CD4-positive, CD25-positive, alpha-beta regulatory T cell (primary cell): ENCODE measurements at regions not wholly inside any gene's neighbourhood (a gene's known extent, or its start where the extent isn't known, plus 50 kb on each side); places are given as distances from the start of the nearest gene placed in this dataset.
A peak's percentile ranks its signal among the peaks of the same experiment; 100 is the strongest.

Source experiments
- ATAC-seq, 2 donors: fragments of 150-1000 bp; cut with Tn5 transposase; one replicate each; pipeline ENCODE4 v1.10.0; 2021; ENCODE audit warnings: low read depth in 2 of 2, moderate number of reproducible peaks in 2 of 2, moderate library complexity in 1 of 2
- DNase-seq, 3 donors: peaks; one replicate each; pipeline versions ENCODE4 v3.0.0 to v3.0.0-alpha.2; 2012 to 2022; ENCODE audit warnings: mixed read lengths in 1 of 3
- H3K27ac ChIP-seq: one replicate; pipeline ENCODE4 v1.7.0; 2013; ENCODE audit warnings: mild to moderate bottlenecking, low read length; ENCODE audit not compliant: insufficient read depth, poor library complexity, severe bottlenecking
- H3K27me3 ChIP-seq: one replicate; pipeline ENCODE4 v1.7.0; 2013; ENCODE audit warnings: low read length; ENCODE audit not compliant: control insufficient read depth, insufficient read depth
- H3K36me3 ChIP-seq: one replicate; pipeline ENCODE4 v1.7.0; 2013; ENCODE audit warnings: mild to moderate bottlenecking, low read length, moderate library complexity; ENCODE audit not compliant: control insufficient read depth, insufficient read depth
- H3K4me1 ChIP-seq: 2 replicates; pipeline ENCODE4 v1.7.0; 2013; ENCODE audit warnings: mild to moderate bottlenecking, low read length; ENCODE audit not compliant: insufficient read depth, control insufficient read depth, poor library complexity, severe bottlenecking
- H3K4me3 ChIP-seq: one replicate; pipeline ENCODE4 v1.7.0; 2013; ENCODE audit warnings: low read depth, mild to moderate bottlenecking, low read length, moderate library complexity
- H3K9me3 ChIP-seq, 2 experiments: 1 replicate in 1 of 2; 2 replicates in 1 of 2; pipeline ENCODE4 v1.7.0; 2013; ENCODE audit warnings: low read length in 2 of 2, mild to moderate bottlenecking in 1 of 2, moderate library complexity in 1 of 2; ENCODE audit not compliant: control insufficient read depth in 2 of 2
- H3K27ac Mint-ChIP-seq, 3 donors: one replicate each; pipeline ENCODE4 v1.8.0; 2020 to 2022; ENCODE audit warnings: mild to moderate bottlenecking in 3 of 3, mixed read lengths in 3 of 3, moderate library complexity in 2 of 3
- H3K27me3 Mint-ChIP-seq: one replicate; pipeline ENCODE4 v1.8.0; 2022; ENCODE audit warnings: mild to moderate bottlenecking, mixed read lengths
- H3K36me3 Mint-ChIP-seq: one replicate; pipeline ENCODE4 v1.8.0; 2020; ENCODE audit warnings: mixed read lengths
- H3K4me1 Mint-ChIP-seq, 4 donors: one replicate each; pipeline ENCODE4 v1.8.0; 2020 to 2022; ENCODE audit warnings: mixed read lengths in 4 of 4, mild to moderate bottlenecking in 1 of 4
- H3K4me3 Mint-ChIP-seq, 4 donors: one replicate each; pipeline ENCODE4 v1.8.0; 2020 to 2022; ENCODE audit warnings: mild to moderate bottlenecking in 4 of 4, mixed read lengths in 4 of 4, moderate library complexity in 3 of 4
- H3K9me3 Mint-ChIP-seq, 7 donors: one replicate each; pipeline ENCODE4 v1.8.0; 2020 to 2022; ENCODE audit warnings: mixed read lengths in 7 of 7, mild to moderate bottlenecking in 3 of 7, moderate library complexity in 2 of 7

DNA sequence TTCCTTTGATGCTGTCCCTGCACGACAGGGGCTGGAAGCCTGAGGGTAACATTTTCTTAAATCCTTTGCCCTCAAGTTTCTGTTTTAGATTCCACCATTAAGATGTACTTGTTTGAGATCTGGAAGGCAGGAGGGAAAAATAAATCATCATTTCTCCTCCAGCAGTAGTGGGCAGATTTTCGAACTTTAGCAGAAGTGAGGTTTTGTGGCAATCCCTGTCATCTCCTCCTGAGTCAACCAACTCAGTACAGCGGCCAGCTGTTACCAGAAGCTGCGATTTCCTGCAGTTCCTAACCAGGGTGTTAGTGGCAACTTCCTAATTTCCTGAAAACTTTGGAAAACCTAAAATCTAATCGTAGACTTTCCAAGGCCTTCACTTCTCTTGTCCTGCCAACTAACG, 517.2 kb upstream of the ACVR2A start:
- peaks cover 6% of the 10 kb centered on the region for H3K4me1 ChIP-seq
- H3K4me3 ChIP-seq, result peak overlapping the region; percentile 20
- H3K36me3 ChIP-seq, result no peaks in the 10 kb centered on the region
- peaks cover 5 to 6% (median 6%) of the 10 kb centered on the region in 4 donors for H3K4me1 Mint-ChIP-seq
- ATAC-seq (no peak), DNase-seq (no peak)
- peak overlapping the region; percentile 11 for H3K27ac ChIP-seq
- H3K36me3 Mint-ChIP-seq, result no peaks in the 10 kb centered on the region
- H3K27me3 ChIP-seq, result no peaks in the 10 kb centered on the region
- no peak overlapping the region for H3K4me3 Mint-ChIP-seq
- H3K27ac Mint-ChIP-seq, result peak overlapping the region in 2 of 3 donors; percentile 5 to 76
- no peaks in the 10 kb centered on the region for H3K27me3 Mint-ChIP-seq
- peaks cover 0 to 5% (median 0%) of the 10 kb centered on the region in 7 donors for H3K9me3 Mint-ChIP-seq
- no peaks in the 10 kb centered on the region for H3K9me3 ChIP-seq

DNA sequence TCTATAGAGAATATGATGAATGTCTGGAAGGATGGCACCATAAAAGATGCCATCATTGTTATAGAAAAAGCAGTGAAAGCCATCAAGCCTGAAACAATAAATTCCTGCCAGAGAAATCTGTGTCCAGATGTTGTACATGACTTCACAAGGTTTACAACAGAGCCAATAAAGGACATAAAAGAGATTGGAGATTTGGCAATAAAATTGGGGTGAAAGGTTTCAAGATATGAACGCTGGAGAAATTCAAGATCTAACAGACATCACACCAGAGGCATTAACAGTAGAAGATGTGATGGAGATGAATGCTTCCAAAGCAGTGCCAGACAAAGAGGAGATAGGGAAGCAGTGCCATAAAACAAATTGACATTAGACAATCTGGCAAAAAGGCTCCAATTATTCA, 518.8 kb upstream of the ACVR2A start:
- Histone ChIP-seq H3K4me1 (no peaks in the 10 kb centered on the region), H3K36me3 (no peaks in the 10 kb centered on the region), H3K9me3 (peaks cover 2 to 6% of the 10 kb centered on the region in 2 experiments), H3K4me3 (no peak overlapping the region), H3K27ac (no peak overlapping the region), H3K27me3 (no peaks in the 10 kb centered on the region)
- H3K36me3 Mint-ChIP-seq, result no peaks in the 10 kb centered on the region
- peaks cover 0 to 11% (median 8%) of the 10 kb centered on the region in 7 donors for H3K9me3 Mint-ChIP-seq
- peaks cover 3 to 6% (median 5%) of the 10 kb centered on the region in 4 donors for H3K4me1 Mint-ChIP-seq
- no peak for ATAC-seq
- no peak overlapping the region for H3K27ac Mint-ChIP-seq
- H3K4me3 Mint-ChIP-seq, result no peak overlapping the region
- H3K27me3 Mint-ChIP-seq, result no peaks in the 10 kb centered on the region
- DNase-seq, result no peak

DNA sequence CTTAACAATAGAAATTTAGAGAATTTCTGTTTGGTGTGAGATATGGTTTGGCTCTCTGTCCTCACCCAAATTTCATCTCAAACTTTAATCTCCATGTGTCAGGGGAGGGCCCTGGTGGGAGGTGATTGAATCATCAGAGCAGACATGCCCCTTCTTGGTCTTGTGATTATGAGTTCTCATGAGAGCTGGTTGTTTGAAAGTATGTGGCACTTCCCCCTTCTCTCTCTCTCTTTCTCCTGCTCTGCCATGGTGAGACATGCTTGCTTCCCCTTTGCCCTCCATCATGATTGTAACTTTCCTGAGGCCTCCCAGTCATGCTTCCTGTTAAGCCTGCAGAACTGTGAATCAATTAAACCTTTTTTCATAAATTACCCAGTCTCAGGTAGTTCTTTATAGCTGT, 524.7 kb upstream of the ACVR2A start:
- peaks cover 1 to 34% (median 8%) of the 10 kb centered on the region in 7 donors for H3K9me3 Mint-ChIP-seq
- Histone ChIP-seq H3K4me1 (no peaks in the 10 kb centered on the region), H3K4me3 (no peak overlapping the region), H3K9me3 (peaks cover 2 to 20% of the 10 kb centered on the region in 2 experiments), H3K36me3 (no peaks in the 10 kb centered on the region), H3K27ac (no peak overlapping the region), H3K27me3 (no peaks in the 10 kb centered on the region)
- no peaks in the 10 kb centered on the region for H3K4me1 Mint-ChIP-seq
- H3K27ac Mint-ChIP-seq, result peak overlapping the region in 1 of 3 donors; percentile 49
- H3K27me3 Mint-ChIP-seq, result no peaks in the 10 kb centered on the region
- no peak for ATAC-seq
- peaks cover 6% of the 10 kb centered on the region for H3K36me3 Mint-ChIP-seq
- no peak for DNase-seq
- no peak overlapping the region for H3K4me3 Mint-ChIP-seq

DNA sequence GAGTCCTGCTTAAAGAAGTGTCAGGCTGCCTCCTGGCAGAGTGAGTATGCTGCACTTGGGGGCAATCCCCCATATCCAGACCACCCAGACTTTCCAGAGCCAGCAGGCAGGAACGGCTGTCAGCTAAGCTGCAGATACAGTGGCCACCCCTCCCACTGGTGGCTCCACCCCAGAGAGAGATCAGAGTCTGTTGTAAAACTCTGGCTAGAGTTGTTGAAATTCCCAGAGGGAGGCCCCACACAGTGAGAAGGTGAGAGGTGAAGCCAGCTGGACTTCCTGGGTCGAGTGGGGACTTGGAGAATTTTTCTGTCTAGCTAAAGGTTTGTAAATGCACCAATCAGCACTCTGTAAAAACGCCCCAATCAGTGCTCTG, 533.8 kb upstream of the ACVR2A start:
- peaks cover 3% of the 10 kb centered on the region for H3K4me1 ChIP-seq
- H3K27ac ChIP-seq, result no peak overlapping the region
- Mint-ChIP-seq H3K9me3 (peaks cover 0 to 3% (median 0%) of the 10 kb centered on the region in 7 donors), H3K27ac (no peak overlapping the region), H3K27me3 (no peaks in the 10 kb centered on the region), H3K36me3 (no peaks in the 10 kb centered on the region), H3K4me1 (peaks cover 0 to 3% (median 0%) of the 10 kb centered on the region in 4 donors), H3K4me3 (no peak overlapping the region)
- ATAC-seq (no peak), DNase-seq (no peak)
- no peaks in the 10 kb centered on the region for H3K36me3 ChIP-seq
- no peaks in the 10 kb centered on the region for H3K27me3 ChIP-seq
- H3K9me3 ChIP-seq, result no peaks in the 10 kb centered on the region
- H3K4me3 ChIP-seq, result no peak overlapping the region

DNA sequence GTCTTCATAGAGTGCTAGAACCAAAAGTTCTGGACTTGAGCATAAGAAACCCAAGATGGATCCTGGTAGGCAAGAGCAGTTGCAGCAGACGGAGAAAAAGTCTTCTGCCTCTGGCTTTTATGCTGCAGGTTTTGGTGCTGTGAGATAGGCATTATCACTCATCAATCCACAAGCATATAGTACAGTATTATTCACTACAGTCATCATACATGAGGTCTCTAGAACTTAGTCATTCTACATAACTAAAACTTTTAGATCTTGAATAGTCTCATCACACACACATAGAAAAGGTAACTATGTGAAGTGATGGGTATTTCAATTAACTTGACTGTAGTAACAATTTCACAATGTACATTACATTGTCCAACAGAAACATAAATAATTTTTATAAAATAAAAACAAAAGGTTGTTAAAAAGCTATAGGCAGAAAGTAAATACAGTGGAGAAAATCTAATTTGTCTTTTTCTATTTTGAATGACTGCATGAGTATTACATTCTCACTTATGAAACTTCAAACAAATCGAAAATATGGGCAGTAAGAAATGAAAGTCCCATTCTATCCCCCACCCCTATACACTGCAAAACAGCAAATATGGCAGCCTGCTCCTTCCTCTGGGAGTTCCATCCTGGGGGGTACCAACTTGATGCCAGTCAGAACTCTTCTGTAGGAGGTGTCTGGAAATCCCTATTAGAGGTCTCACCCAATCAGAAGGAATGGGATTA, 534.3 kb upstream of the ACVR2A start:
- Mint-ChIP-seq H3K36me3 (no peaks in the 10 kb centered on the region), H3K27me3 (no peaks in the 10 kb centered on the region), H3K4me1 (peaks cover 0 to 3% (median 0%) of the 10 kb centered on the region in 4 donors), H3K4me3 (no peak overlapping the region), H3K27ac (no peak overlapping the region), H3K9me3 (peaks cover 0 to 3% (median 0%) of the 10 kb centered on the region in 7 donors)
- H3K27me3 ChIP-seq, result no peaks in the 10 kb centered on the region
- H3K36me3 ChIP-seq, result no peaks in the 10 kb centered on the region
- peaks cover 3% of the 10 kb centered on the region for H3K4me1 ChIP-seq
- DNase-seq (no peak), ATAC-seq (no peak)
- H3K27ac ChIP-seq, result no peak overlapping the region
- H3K9me3 ChIP-seq, result no peaks in the 10 kb centered on the region
- H3K4me3 ChIP-seq, result no peak overlapping the region

DNA sequence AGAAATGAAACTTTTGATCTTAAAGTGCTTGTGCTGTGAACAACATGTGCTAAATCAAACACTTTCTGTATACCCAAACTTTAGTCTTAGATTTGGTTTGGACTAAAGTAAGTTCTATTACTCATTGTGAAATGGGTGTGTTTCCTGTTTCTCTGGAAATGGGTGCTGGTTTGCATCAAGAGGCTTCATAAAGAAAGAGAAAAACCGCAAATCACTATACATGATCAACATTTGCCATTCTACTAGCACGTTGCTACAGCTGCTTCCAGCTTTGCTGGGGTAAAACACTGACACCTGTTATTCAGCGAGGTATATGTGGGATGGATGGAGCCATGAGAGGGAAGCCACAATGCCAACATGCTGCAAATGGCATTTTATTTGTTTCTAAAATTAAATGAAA, 547.0 kb upstream of the ACVR2A start:
- Histone ChIP-seq H3K4me3 (peak overlapping the region; percentile 49), H3K27me3 (no peaks in the 10 kb centered on the region), H3K36me3 (no peaks in the 10 kb centered on the region), H3K9me3 (no peaks in the 10 kb centered on the region), H3K27ac (no peak overlapping the region), H3K4me1 (peaks cover 31% of the 10 kb centered on the region)
- Mint-ChIP-seq H3K4me1 (peaks cover 9 to 58% (median 37%) of the 10 kb centered on the region in 4 donors), H3K27ac (peak overlapping the region; percentile 80 to 98 (median 83)), H3K36me3 (no peaks in the 10 kb centered on the region), H3K9me3 (peaks cover 0 to 7% (median 4%) of the 10 kb centered on the region in 7 donors), H3K4me3 (peak overlapping the region; percentile 24 to 69 (median 57)), H3K27me3 (no peaks in the 10 kb centered on the region)
- ATAC-seq, result peak; percentile 67 to 74
- peak in 2 of 3 donors; percentile 61 to 70 for DNase-seq

DNA sequence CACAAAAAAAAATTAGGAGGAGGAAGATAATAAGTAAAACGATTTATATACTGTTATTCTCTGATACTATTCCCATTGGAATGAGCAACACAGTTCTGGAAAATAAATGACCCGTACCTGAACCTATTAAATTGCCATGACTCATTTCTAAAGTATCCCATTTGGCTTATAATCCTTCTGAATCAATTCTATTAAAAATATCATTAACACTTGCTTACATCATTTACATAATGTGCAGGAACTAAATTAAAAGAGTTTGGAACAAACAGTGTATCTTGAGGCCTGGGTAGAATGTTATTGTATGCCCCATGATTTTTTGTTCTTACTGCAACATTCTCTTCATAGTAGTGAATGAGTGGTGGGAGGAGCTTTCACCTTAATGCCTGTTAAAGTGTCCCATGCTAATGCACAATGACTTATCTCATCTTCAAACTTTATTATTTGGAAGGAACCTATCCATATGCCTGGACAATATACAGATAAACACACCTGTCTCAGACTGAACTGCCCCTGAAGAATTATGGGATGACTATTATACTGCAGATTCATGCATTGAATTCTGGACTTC, 549.9 kb upstream of the ACVR2A start:
- H3K36me3 ChIP-seq, result no peaks in the 10 kb centered on the region
- H3K27ac Mint-ChIP-seq, result peak overlapping the region in 2 of 3 donors; percentile 11 to 68
- no peaks in the 10 kb centered on the region for H3K27me3 ChIP-seq
- no peak overlapping the region for H3K4me3 Mint-ChIP-seq
- ATAC-seq (no peak), DNase-seq (no peak)
- H3K27me3 Mint-ChIP-seq, result no peaks in the 10 kb centered on the region
- H3K27ac ChIP-seq, result peak overlapping the region; percentile 9
- H3K4me3 ChIP-seq, result no peak overlapping the region
- peaks cover 31% of the 10 kb centered on the region for H3K4me1 ChIP-seq
- peaks cover 9 to 55% (median 36%) of the 10 kb centered on the region in 4 donors for H3K4me1 Mint-ChIP-seq
- H3K9me3 ChIP-seq, result no peaks in the 10 kb centered on the region
- no peaks in the 10 kb centered on the region for H3K36me3 Mint-ChIP-seq
- H3K9me3 Mint-ChIP-seq, result peaks cover 0 to 5% (median 2%) of the 10 kb centered on the region in 7 donors
